Retinal pigment epithelial cell (primary cell): ENCODE measurements at regions not wholly inside any gene's neighbourhood (a gene's known extent, or its start where the extent isn't known, plus 50 kb on each side); places are given as distances from the start of the nearest gene placed in this dataset.

Experiments
- DNase-seq: peaks from one replicate; pipeline ENCODE4 v3.0.0-alpha.2; 2010; ENCODE audit warnings: low read depth
- H3K4me3 ChIP-seq: 2 replicates; pipeline ENCODE4 v1.5.1; 2011; ENCODE audit warnings: mild to moderate bottlenecking, low read length, control low read depth, moderate library complexity
- TF ChIP-seq, protein P1 (sequence below): conservative IDR thresholded peaks from 2 replicates; pipeline ENCODE4 v1.5.1; 2011; ENCODE audit warnings: low read depth, low read length, control low read depth, inconsistent platforms

DNA sequence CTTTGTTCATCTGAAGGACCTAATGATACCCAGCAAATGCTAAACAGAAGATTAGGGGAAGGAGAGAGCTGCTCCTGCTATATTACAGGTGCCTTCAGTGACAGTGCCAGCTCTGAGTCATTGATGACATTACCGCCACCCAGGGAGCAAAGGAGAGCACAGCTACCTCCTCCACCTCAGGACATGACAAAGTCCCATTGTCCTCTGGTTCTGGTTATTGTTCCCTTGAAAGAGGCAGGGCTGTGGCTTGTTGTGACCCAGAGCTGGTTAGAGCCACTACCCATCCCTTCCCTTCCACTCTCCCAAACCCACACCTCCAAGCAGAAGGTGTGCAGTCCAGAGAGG is 363.5 kb upstream of the DUSP10 start:
- H3K4me3 ChIP-seq = no peak overlapping the region
- DNase-seq = no peak
- TF ChIP-seq, protein P1, sequence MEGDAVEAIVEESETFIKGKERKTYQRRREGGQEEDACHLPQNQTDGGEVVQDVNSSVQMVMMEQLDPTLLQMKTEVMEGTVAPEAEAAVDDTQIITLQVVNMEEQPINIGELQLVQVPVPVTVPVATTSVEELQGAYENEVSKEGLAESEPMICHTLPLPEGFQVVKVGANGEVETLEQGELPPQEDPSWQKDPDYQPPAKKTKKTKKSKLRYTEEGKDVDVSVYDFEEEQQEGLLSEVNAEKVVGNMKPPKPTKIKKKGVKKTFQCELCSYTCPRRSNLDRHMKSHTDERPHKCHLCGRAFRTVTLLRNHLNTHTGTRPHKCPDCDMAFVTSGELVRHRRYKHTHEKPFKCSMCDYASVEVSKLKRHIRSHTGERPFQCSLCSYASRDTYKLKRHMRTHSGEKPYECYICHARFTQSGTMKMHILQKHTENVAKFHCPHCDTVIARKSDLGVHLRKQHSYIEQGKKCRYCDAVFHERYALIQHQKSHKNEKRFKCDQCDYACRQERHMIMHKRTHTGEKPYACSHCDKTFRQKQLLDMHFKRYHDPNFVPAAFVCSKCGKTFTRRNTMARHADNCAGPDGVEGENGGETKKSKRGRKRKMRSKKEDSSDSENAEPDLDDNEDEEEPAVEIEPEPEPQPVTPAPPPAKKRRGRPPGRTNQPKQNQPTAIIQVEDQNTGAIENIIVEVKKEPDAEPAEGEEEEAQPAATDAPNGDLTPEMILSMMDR = no peak

DNA sequence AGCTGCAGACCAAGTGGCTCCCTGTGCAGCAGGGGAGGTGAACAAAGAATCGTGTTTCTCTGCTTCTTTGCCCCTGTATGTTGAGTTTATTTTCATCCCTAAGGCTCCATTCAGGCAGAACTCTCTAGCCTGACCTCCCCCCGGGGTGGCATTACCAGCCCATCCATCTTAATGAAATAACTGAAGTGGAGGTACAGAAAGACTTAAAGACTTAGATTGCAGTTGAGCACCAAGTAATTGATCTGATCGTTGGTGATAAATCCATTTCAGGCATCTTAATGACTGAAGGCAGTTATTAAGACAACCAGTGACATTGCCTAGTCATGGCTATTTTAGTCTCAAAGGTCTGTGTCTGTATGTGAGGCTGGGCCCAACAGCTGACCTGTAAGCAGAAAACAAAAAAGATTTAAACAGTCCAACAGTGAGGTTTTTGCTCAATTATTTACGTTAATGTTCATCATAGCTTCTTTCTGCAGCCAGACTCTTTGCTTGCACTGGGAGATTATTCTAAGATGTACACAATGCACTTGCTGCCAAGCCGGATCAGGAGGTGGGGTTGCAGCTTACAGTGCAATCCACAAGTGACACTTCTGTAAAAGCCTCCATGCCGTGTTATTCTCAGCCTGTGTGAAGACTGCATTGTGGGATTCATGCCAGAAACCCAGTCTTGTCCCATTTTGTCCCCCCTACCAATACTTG is 363.0 kb upstream of the DUSP10 start:
- peak; percentile 6 for DNase-seq
- H3K4me3 ChIP-seq = no peak overlapping the region
- TF ChIP-seq, protein P1 = no peak

GRCh38 chr1:222104097-222104496 is 362.2 kb upstream of the DUSP10 start:
- no peak overlapping the region for H3K4me3 ChIP-seq
- no peak for DNase-seq
- TF ChIP-seq, protein P1 = no peak

DNA sequence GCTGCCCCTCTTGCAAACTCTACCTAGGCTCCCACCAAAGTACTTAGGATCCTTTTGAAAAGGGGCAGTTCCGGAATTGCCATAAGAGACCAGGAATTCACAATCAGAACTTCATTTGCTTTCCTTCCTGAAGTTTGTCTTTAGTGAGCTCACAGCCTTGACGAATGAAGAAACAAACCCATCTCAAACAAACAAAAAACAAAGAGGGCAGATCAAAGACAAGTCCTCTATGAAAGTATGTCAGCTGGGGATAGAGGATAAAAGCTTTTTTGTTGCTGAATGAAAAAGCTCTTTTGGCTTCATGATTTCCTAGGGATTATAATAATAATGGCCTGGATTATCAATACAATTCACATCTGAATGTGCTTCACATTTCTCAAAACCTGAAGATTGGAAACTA is 357.9 kb upstream of the DUSP10 start:
- H3K4me3 ChIP-seq = no peak overlapping the region
- no peak for DNase-seq
- TF ChIP-seq, protein P1 = no peak

GRCh38 chr1:222098404-222098803 is 356.5 kb upstream of the DUSP10 start:
- H3K4me3 ChIP-seq = no peak overlapping the region
- no peak for DNase-seq
- TF ChIP-seq, protein P1 = no peak

GRCh38 chr1:222097588-222097987 is 355.7 kb upstream of the DUSP10 start:
- DNase-seq = no peak
- TF ChIP-seq, protein P1 = no peak
- no peak overlapping the region for H3K4me3 ChIP-seq

DNA sequence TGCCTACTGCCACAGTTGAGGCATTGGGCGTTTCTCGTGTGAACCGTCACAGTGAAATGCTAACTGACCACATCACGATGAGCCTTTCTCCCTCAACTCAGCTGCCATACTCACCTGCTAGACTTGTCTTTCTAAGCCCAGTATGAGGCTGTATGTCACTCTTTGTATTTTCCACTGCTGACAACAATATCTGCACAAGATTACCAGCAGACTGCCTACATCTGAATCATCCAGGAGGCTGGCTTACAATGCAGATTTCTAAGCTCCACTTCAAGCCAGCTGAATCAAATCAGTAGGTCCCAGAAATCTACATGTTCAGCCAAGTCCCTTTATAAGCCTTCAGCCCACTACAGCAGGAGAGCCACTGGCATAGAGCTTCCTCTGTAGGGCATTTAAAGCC is 355.0 kb upstream of the DUSP10 start:
- DNase-seq = peak; percentile 12
- TF ChIP-seq, protein P1 = no peak
- H3K4me3 ChIP-seq = no peak overlapping the region
